ENCODE measurements at regions not wholly inside any gene's neighbourhood (a gene's known extent, or its start where the extent isn't known, plus 50 kb on each side); places are given as distances from the start of the nearest gene placed in this dataset.

DNA sequence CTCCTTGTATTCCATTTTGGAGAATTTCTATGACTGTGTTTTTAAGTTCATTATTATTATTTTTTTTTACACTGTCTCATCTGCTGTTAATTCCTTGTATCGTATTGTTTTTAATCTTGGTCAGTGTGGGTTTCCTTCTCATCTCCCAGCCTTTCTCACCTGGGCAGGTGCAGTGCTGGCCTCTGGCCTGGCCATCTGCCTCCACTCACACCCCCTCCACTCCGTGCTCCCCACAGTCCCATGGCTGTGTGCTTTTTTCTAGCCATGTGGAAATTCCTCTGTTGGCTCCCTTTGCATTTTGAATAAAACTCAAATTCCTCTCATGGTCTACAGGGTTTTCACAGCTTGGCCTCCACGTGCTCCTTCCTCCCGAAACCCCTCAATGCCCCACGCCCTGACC lies 50.3 kb upstream of the LINC01488 start:
- no peak for DNase-seq (ENCODE audit: low read depth)

Data from M059J (cell line).